HG03097 (cell line): ENCODE measurements at regions not wholly inside any gene's neighbourhood (a gene's known extent, or its start where the extent isn't known, plus 50 kb on each side); places are given as distances from the start of the nearest gene placed in this dataset.

Experiments used
- ATAC-seq: cut with Tn5 transposase; IDR thresholded peaks from one replicate; pipeline ENCODE4 v1.9.1; 2021; ENCODE audit not compliant: unreplicated experiment, low FRiP score

GRCh38 chr5:74118071-74118470 lies 492.1 kb downstream of the ARHGEF28 start:
- no peak for ATAC-seq

GRCh38 chr5:74116984-74117383 lies 491.0 kb downstream of the ARHGEF28 start:
- ATAC-seq = no peak

GRCh38 chr5:74116266-74116665 lies 490.3 kb downstream of the ARHGEF28 start:
- no peak for ATAC-seq

- ATAC-seq = no peak
Observed at GRCh38 chr5:74113927-74114326, 487.9 kb downstream of the ARHGEF28 start.

- no peak for ATAC-seq
Observed at GRCh38 chr5:74113196-74113540, 487.2 kb downstream of the ARHGEF28 start.

- ATAC-seq = no peak
Observed at GRCh38 chr5:74112372-74113195, 486.6 kb downstream of the ARHGEF28 start.

GRCh38 chr5:74111764-74112163 lies 485.8 kb downstream of the ARHGEF28 start:
- ATAC-seq = no peak

- no peak for ATAC-seq
Observed at GRCh38 chr5:74109344-74109743, 483.3 kb downstream of the ARHGEF28 start.

GRCh38 chr5:74107899-74108298 lies 481.9 kb downstream of the ARHGEF28 start:
- ATAC-seq = no peak

GRCh38 chr5:74105126-74105780 lies 479.3 kb downstream of the ARHGEF28 start:
- ATAC-seq = no peak

- no peak for ATAC-seq
Observed at GRCh38 chr5:74103131-74104023, 477.4 kb downstream of the ARHGEF28 start.

GRCh38 chr5:74100268-74100665 lies 474.3 kb downstream of the ARHGEF28 start:
- ATAC-seq = no peak

GRCh38 chr5:74099538-74100267 lies 473.7 kb downstream of the ARHGEF28 start:
- no peak for ATAC-seq

- no peak for ATAC-seq
Observed at GRCh38 chr5:74098941-74099340, 472.9 kb downstream of the ARHGEF28 start.

GRCh38 chr5:74098456-74098855 lies 472.5 kb downstream of the ARHGEF28 start:
- no peak for ATAC-seq

- no peak for ATAC-seq
Observed at GRCh38 chr5:74096325-74096724, 470.3 kb downstream of the ARHGEF28 start.

- no peak for ATAC-seq
Observed at GRCh38 chr5:74095871-74096270, 469.9 kb downstream of the ARHGEF28 start.

GRCh38 chr5:74094782-74095108 lies 468.7 kb downstream of the ARHGEF28 start:
- ATAC-seq = no peak

- ATAC-seq = no peak
Observed at GRCh38 chr5:74094096-74094781, 468.2 kb downstream of the ARHGEF28 start.

- no peak for ATAC-seq
Observed at GRCh38 chr5:74093561-74093960, 467.6 kb downstream of the ARHGEF28 start.
